ENCODE measurements at regions not wholly inside any gene's neighbourhood (a gene's known extent, or its start where the extent isn't known, plus 50 kb on each side); places are given as distances from the start of the nearest gene placed in this dataset.

DNA sequence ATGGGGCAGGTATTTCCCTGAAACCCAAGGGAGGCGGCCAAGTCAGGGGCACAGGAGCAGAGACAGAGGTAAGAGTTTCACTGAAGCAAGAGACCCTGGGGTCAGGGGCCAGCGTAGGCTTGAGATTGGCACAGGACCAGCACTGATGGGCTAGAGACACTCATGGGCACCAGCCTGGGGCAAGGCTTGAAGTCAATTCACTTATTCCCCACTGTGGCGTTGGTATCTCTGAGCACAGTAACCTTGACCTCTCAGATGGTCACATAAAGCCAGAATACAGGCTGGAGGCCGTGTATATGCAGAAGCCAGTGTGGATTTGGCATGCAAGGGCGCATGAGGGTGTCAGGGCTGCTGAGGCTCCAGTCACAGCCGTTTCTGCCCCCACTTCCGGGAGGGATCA lies 173.5 kb upstream of the GPR12 start:
- Histone ChIP-seq H3K9me3 (ENCODE audit: control insufficient read depth in 1 of 2, insufficient read depth in 1 of 2, low read depth in 1 of 2, low read length in 2 of 2) (no peaks in the 10 kb centered on the region), H3K36me3 (ENCODE audit: control insufficient read depth in 1 of 2, insufficient read depth in 2 of 2, low read length in 2 of 2) (no peaks in the 10 kb centered on the region), H4K20me1 (ENCODE audit: insufficient read depth) (no peaks in the 10 kb centered on the region), H3K27me3 (ENCODE audit: insufficient read depth, low read length) (0 out of 2 replicates have a peak, but pooled peaks cover under 1% of the 10 kb centered on the region), H3K27ac (ENCODE audit: low read depth, low read length) (no peak overlapping the region), H3K79me2 (ENCODE audit: insufficient read depth, low read length) (no peaks in the 10 kb centered on the region), H3K9ac (ENCODE audit: low read length) (no peak overlapping the region), H2AFZ (ENCODE audit: low read depth, low read length, poor library complexity, severe bottlenecking) (no peak overlapping the region), H3K4me2 (ENCODE audit: low read length) (no peak overlapping the region), H3K9me2 (ENCODE audit: insufficient read depth) (no peaks in the 10 kb centered on the region), H3K4me1 (ENCODE audit: control insufficient read depth in 1 of 2, insufficient read depth in 2 of 2, low read length in 2 of 2) (peaks cover 0 to 5% of the 10 kb centered on the region in 2 experiments; a peak in 1 of 4 replicates), H3K4me3 (replicated peaks in 1 of 2; ENCODE audit: low read depth in 1 of 2, low read length in 2 of 2) (no peak overlapping the region)
- ATAC-seq (no peak), DNase-seq (ENCODE audit: low read depth, low spot score) (no peak)
- ChIA-PET CTCF (interaction anchor here (0.6 kb wide), 1 partner anchor 41 kb away, joined by 4 read pairs; no protein-coding TSS in a partner anchor), POLR2A (no interaction called here), RAD21 (ENCODE audit: low non-redundant PET in 1 of 2, low total read pairs in 2 of 2, uncharacterized antibody in 2 of 2, unreplicated experiment in 2 of 2) (no interaction called here)
- no TSS peak for BruUV-seq (replicated peaks)
- TF ChIP-seq CBX3 (IDR thresholded peaks at IDR 0.05; ENCODE audit: low read depth) = no peak
- TF ChIP-seq EZH2 (IDR thresholded peaks at IDR 0.05) = no peak
- TF ChIP-seq MAX (IDR thresholded peaks at IDR 0.05) = no peak
- no peak for TF ChIP-seq SP1 (IDR thresholded peaks at IDR 0.05; ENCODE audit: low read depth)
- intact Hi-C loops (cut with micrococcal nuclease) = loop anchor here (5.0 kb wide), 1 partner anchor 452 kb away; no protein-coding TSS in a partner anchor

- intact Hi-C loops (cut with micrococcal nuclease) = loop anchor here (5.0 kb wide), 1 partner anchor 450 kb away; no protein-coding TSS in a partner anchor
- Histone ChIP-seq H3K27ac (ENCODE audit: low read depth, low read length) (no peak overlapping the region), H4K20me1 (ENCODE audit: insufficient read depth) (no peaks in the 10 kb centered on the region), H3K27me3 (ENCODE audit: insufficient read depth, low read length) (peaks cover 5% of the 10 kb centered on the region), H3K9me3 (ENCODE audit: control insufficient read depth in 1 of 2, insufficient read depth in 1 of 2, low read depth in 1 of 2, low read length in 2 of 2) (no peaks in the 10 kb centered on the region), H2AFZ (ENCODE audit: low read depth, low read length, poor library complexity, severe bottlenecking) (no peak overlapping the region), H3K9ac (ENCODE audit: low read length) (no peak overlapping the region), H3K4me2 (ENCODE audit: low read length) (no peak overlapping the region), H3K4me3 (replicated peaks in 1 of 2; ENCODE audit: low read depth in 1 of 2, low read length in 2 of 2) (no peak overlapping the region), H3K79me2 (ENCODE audit: insufficient read depth, low read length) (no peaks in the 10 kb centered on the region), H3K9me2 (ENCODE audit: insufficient read depth) (no peaks in the 10 kb centered on the region), H3K36me3 (ENCODE audit: control insufficient read depth in 1 of 2, insufficient read depth in 2 of 2, low read length in 2 of 2) (no peaks in the 10 kb centered on the region), H3K4me1 (ENCODE audit: control insufficient read depth in 1 of 2, insufficient read depth in 2 of 2, low read length in 2 of 2) (peaks cover 0 to 5% of the 10 kb centered on the region in 2 experiments; a peak in 1 of 4 replicates)
- ATAC-seq = no peak
- RAD21 ChIA-PET (ENCODE audit: low non-redundant PET in 1 of 2, low total read pairs in 2 of 2, uncharacterized antibody in 2 of 2, unreplicated experiment in 2 of 2) = no interaction called here
- CTCF ChIA-PET = no interaction called here
- DNase-seq (ENCODE audit: low read depth, low spot score) = no peak
- POLR2A ChIA-PET = no interaction called here
- no TSS peak for BruUV-seq (replicated peaks)
- TF ChIP-seq, protein P1, sequence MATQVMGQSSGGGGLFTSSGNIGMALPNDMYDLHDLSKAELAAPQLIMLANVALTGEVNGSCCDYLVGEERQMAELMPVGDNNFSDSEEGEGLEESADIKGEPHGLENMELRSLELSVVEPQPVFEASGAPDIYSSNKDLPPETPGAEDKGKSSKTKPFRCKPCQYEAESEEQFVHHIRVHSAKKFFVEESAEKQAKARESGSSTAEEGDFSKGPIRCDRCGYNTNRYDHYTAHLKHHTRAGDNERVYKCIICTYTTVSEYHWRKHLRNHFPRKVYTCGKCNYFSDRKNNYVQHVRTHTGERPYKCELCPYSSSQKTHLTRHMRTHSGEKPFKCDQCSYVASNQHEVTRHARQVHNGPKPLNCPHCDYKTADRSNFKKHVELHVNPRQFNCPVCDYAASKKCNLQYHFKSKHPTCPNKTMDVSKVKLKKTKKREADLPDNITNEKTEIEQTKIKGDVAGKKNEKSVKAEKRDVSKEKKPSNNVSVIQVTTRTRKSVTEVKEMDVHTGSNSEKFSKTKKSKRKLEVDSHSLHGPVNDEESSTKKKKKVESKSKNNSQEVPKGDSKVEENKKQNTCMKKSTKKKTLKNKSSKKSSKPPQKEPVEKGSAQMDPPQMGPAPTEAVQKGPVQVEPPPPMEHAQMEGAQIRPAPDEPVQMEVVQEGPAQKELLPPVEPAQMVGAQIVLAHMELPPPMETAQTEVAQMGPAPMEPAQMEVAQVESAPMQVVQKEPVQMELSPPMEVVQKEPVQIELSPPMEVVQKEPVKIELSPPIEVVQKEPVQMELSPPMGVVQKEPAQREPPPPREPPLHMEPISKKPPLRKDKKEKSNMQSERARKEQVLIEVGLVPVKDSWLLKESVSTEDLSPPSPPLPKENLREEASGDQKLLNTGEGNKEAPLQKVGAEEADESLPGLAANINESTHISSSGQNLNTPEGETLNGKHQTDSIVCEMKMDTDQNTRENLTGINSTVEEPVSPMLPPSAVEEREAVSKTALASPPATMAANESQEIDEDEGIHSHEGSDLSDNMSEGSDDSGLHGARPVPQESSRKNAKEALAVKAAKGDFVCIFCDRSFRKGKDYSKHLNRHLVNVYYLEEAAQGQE (IDR thresholded peaks at IDR 0.05; ENCODE audit: low read depth) = no peak
- TF ChIP-seq POLR2AphosphoS5 (IDR thresholded peaks at IDR 0.05; ENCODE audit: low read depth, low read length) = no peak
- TF ChIP-seq EZH2 (IDR thresholded peaks at IDR 0.05) = no peak
- TF ChIP-seq SP1 (IDR thresholded peaks at IDR 0.05; ENCODE audit: low read depth) = no peak
- no peak for TF ChIP-seq RAD21 (IDR thresholded peaks at IDR 0.05; ENCODE audit: low read depth)
- TF ChIP-seq ELF1 (IDR thresholded peaks at IDR 0.05; ENCODE audit: borderline replicate concordance, low read depth) = no peak
- no peak for TF ChIP-seq CBX3 (IDR thresholded peaks at IDR 0.05; ENCODE audit: low read depth)
- TF ChIP-seq POLR2A (IDR thresholded peaks at IDR 0.05; ENCODE audit: borderline replicate concordance, extremely low read depth, insufficient read depth, insufficient read length) = no peak
- TF ChIP-seq SIN3A (IDR thresholded peaks at IDR 0.05; ENCODE audit: low read depth) = no peak
- no peak for TF ChIP-seq ZNF274 (IDR thresholded peaks at IDR 0.05; ENCODE audit: low read depth, low read length)
- TF ChIP-seq CTCF (IDR thresholded peaks at IDR 0.05 in 2 of 3, conservative IDR thresholded peaks at IDR 0.05 in 1 of 3; ENCODE audit: borderline replicate concordance in 1 of 3, insufficient read depth in 1 of 3, low read depth in 2 of 3, low read length in 2 of 3) = no peak
- no peak for TF ChIP-seq EGR1 (IDR thresholded peaks at IDR 0.05; ENCODE audit: low read depth)
- TF ChIP-seq YY1 (IDR thresholded peaks at IDR 0.05; ENCODE audit: extremely low read depth, insufficient replicate concordance, low read depth, low read length) = no peak
- TF ChIP-seq EZH2phosphoT487 (IDR thresholded peaks at IDR 0.05; ENCODE audit: borderline replicate concordance) = no peak
- TF ChIP-seq MAX (IDR thresholded peaks at IDR 0.05) = no peak
- TF ChIP-seq JUND (IDR thresholded peaks at IDR 0.05) = no peak
Observed at GRCh38 chr13:26932465-26932864, 171.9 kb upstream of the GPR12 start.
